ENCODE measurements at regions not wholly inside any gene's neighbourhood (a gene's known extent, or its start where the extent isn't known, plus 50 kb on each side); places are given as distances from the start of the nearest gene placed in this dataset.

DNA sequence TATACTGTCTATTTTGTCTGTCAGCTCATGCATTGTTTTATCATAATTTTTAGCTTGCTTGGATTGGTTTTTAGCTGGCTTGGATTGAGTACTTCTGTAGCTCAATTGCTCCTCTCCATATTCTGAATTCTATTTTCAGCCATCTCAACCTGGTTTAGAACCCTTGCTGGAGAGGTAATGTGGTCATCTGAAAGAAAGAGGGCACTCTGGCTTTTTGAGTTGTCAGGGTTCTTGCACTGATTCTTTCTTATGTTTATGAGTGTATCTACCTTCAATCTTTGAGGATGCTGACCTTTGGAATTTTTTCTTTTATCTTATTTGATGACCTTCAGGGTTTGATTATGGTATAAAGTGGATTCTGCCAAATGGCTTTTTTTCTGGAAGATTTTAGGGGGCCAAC lies 632.7 kb upstream of the ID4 start:
- DNase-seq (ENCODE audit: low spot score), result no peak
- TF ChIP-seq, protein P1, sequence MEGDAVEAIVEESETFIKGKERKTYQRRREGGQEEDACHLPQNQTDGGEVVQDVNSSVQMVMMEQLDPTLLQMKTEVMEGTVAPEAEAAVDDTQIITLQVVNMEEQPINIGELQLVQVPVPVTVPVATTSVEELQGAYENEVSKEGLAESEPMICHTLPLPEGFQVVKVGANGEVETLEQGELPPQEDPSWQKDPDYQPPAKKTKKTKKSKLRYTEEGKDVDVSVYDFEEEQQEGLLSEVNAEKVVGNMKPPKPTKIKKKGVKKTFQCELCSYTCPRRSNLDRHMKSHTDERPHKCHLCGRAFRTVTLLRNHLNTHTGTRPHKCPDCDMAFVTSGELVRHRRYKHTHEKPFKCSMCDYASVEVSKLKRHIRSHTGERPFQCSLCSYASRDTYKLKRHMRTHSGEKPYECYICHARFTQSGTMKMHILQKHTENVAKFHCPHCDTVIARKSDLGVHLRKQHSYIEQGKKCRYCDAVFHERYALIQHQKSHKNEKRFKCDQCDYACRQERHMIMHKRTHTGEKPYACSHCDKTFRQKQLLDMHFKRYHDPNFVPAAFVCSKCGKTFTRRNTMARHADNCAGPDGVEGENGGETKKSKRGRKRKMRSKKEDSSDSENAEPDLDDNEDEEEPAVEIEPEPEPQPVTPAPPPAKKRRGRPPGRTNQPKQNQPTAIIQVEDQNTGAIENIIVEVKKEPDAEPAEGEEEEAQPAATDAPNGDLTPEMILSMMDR (IDR thresholded peaks at IDR 0.05; ENCODE audit: poor library complexity, severe bottlenecking), result peak; percentile 13
- no peaks in the 10 kb centered on the region for H3K9me3 ChIP-seq (ENCODE audit: severe bottlenecking)

DNA sequence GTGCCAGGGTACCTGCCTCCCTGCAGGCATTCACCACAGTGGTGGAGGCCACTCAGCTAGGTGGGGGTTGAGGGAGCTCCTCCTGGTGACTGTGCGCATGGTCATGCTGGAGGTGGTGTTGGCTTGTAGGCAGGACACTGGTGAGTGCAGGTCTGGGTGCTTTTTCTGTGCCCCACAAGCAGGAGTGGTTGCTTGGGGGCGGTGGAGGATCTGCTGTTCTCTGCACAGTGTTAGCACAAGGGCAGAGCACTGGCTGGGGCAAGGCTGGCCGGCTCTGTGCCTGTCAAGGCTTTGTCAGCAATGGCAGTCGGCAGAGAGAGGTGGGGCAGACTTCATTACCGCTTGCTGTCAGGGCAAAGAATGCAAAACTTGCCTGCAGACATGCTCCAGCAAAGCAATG lies 632.1 kb upstream of the ID4 start:
- no peak for ATAC-seq (ENCODE audit: low read depth)
- Histone ChIP-seq H3K9me3 (ENCODE audit: severe bottlenecking) (no peaks in the 10 kb centered on the region), H3K36me3 (ENCODE audit: low read depth) (no peaks in the 10 kb centered on the region), H3K27ac (ENCODE audit: poor library complexity, severe bottlenecking) (no peak overlapping the region), H3K4me3 (ENCODE audit: severe bottlenecking) (no peak overlapping the region), H3K27me3 (ENCODE audit: insufficient read depth, poor library complexity, severe bottlenecking) (no peaks in the 10 kb centered on the region), H3K4me1 (ENCODE audit: insufficient read depth, poor library complexity, severe bottlenecking) (no peaks in the 10 kb centered on the region)
- no peak for DNase-seq (ENCODE audit: low spot score)
- TF ChIP-seq, protein P1 (IDR thresholded peaks at IDR 0.05; ENCODE audit: poor library complexity, severe bottlenecking), result no peak

More for the DNA sequence above, 632.7 kb upstream of the ID4 start:
- Histone ChIP-seq H3K36me3 (ENCODE audit: low read depth) (no peaks in the 10 kb centered on the region), H3K27me3 (ENCODE audit: insufficient read depth, poor library complexity, severe bottlenecking) (no peaks in the 10 kb centered on the region), H3K4me3 (ENCODE audit: severe bottlenecking) (no peak overlapping the region), H3K27ac (ENCODE audit: poor library complexity, severe bottlenecking) (no peak overlapping the region), H3K4me1 (ENCODE audit: insufficient read depth, poor library complexity, severe bottlenecking) (no peaks in the 10 kb centered on the region)
- no peak for ATAC-seq (ENCODE audit: low read depth)

DNA sequence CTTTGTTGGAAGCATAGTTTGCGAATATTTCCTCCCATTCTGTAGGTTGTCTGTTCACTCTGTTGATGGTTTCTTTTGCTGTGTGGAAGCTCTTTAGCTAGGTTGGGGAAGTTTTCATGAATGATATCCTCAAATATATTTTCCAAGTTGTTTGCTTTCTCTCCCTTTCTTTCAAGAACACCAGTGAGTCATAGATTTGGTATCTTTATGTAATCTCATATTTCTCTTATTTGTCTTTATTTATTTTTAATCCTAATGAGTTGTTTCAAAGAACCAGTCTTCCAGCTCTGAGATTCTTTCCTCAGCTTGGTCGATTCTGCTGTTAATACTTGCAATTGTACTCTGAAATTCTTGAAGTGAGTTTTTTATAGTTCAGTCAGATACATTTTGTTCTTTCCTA lies 628.0 kb upstream of the ID4 start:
- TF ChIP-seq, protein P1 (IDR thresholded peaks at IDR 0.05; ENCODE audit: poor library complexity, severe bottlenecking), result no peak
- DNase-seq (ENCODE audit: low spot score), result no peak
- H3K4me1 ChIP-seq (ENCODE audit: insufficient read depth, poor library complexity, severe bottlenecking), result no peaks in the 10 kb centered on the region
- H3K4me3 ChIP-seq (ENCODE audit: severe bottlenecking), result no peak overlapping the region
- ATAC-seq (ENCODE audit: low read depth), result no peak
- no peaks in the 10 kb centered on the region for H3K9me3 ChIP-seq (ENCODE audit: severe bottlenecking)
- no peaks in the 10 kb centered on the region for H3K36me3 ChIP-seq (ENCODE audit: low read depth)
- H3K27ac ChIP-seq (ENCODE audit: poor library complexity, severe bottlenecking), result no peak overlapping the region
- H3K27me3 ChIP-seq (ENCODE audit: insufficient read depth, poor library complexity, severe bottlenecking), result no peaks in the 10 kb centered on the region

DNA sequence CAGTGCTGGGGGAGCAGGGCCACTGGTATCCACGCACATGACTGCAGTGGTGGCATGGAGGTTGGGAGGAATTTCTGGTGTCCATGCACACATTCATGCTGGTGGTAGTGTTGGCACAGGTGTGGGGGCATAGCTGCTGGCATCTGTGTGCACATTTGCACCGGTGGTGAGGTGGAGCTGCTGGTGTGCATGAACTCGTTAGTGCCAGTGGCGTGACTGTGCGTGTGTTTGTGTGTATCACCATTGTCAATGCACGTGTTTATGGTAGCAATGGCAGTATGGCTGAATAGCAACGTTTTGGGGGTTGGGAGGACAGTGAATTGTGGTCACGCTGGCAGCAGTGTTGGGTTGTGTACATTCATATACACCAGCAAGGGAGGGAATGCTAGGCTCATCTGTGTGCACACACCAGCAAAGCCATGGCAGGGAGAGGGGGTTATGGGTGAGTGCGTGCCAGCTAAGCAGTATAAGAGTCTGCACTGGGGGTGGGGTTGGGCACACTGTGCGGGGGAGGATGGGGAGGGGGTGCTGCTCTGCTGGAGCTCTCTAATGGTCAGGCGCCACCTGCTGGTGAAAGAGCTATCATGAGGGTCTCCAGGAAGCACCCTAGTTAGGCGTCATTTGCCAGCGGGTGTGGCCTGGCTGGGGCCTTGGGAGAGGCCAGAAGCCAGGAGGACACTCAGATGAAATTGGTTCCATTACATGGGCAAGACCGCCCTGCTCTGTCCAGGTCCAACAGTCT lies 626.1 kb upstream of the ID4 start:
- Histone ChIP-seq H3K4me3 (ENCODE audit: severe bottlenecking) (no peak overlapping the region), H3K36me3 (ENCODE audit: low read depth) (no peaks in the 10 kb centered on the region), H3K27me3 (ENCODE audit: insufficient read depth, poor library complexity, severe bottlenecking) (no peaks in the 10 kb centered on the region), H3K4me1 (ENCODE audit: insufficient read depth, poor library complexity, severe bottlenecking) (no peaks in the 10 kb centered on the region), H3K9me3 (ENCODE audit: severe bottlenecking) (no peaks in the 10 kb centered on the region), H3K27ac (ENCODE audit: poor library complexity, severe bottlenecking) (no peak overlapping the region)
- ATAC-seq (ENCODE audit: low read depth) (no peak), DNase-seq (ENCODE audit: low spot score) (peak; percentile 29)
- TF ChIP-seq, protein P1 (IDR thresholded peaks at IDR 0.05; ENCODE audit: poor library complexity, severe bottlenecking), result peak; percentile 15

DNA sequence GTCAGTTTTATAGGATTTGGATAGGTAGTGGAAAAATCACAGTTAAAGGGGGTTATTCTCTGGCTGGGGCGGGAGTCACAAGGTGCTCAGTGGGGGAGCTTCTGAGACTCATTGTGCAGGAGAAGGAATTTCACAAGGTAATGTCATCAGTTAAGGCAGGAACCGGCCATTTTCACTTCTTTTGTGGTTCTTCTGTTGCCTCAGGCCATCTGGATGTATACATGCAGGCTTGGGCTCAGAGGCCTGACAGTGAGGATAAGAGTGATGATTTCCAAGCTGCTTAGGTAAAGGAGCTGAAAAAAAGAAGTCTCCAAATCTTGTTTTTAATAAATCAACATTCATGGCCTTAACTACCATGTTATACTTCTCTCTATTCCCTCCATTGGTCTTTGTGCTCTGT lies 622.9 kb upstream of the ID4 start:
- Histone ChIP-seq H3K4me3 (ENCODE audit: severe bottlenecking) (no peak overlapping the region), H3K36me3 (ENCODE audit: low read depth) (no peaks in the 10 kb centered on the region), H3K4me1 (ENCODE audit: insufficient read depth, poor library complexity, severe bottlenecking) (no peaks in the 10 kb centered on the region), H3K27me3 (ENCODE audit: insufficient read depth, poor library complexity, severe bottlenecking) (no peaks in the 10 kb centered on the region), H3K27ac (ENCODE audit: poor library complexity, severe bottlenecking) (no peak overlapping the region), H3K9me3 (ENCODE audit: severe bottlenecking) (no peaks in the 10 kb centered on the region)
- ATAC-seq (ENCODE audit: low read depth) (no peak), DNase-seq (ENCODE audit: low spot score) (no peak)
- TF ChIP-seq, protein P1 (IDR thresholded peaks at IDR 0.05; ENCODE audit: poor library complexity, severe bottlenecking), result no peak

Measured in RWPE2 (cell line).